Neural progenitor cell (in vitro differentiated cells): ENCODE measurements at regions not wholly inside any gene's neighbourhood (a gene's known extent, or its start where the extent isn't known, plus 50 kb on each side); places are given as distances from the start of the nearest gene placed in this dataset.

Experiments
- DNase-seq: peaks from one replicate; pipeline ENCODE4 v3.0.0-alpha.2; 2016; ENCODE audit warnings: low spot score
- H2AFZ ChIP-seq: fragments of 200-600 bp; sonication (generic); replicated peaks from 2 replicates; pipeline ENCODE4 v1.6.1; 2016; ENCODE audit warnings: antibody characterized with exemption
- H3F3A ChIP-seq: fragments of 200-600 bp; sonication (generic); 2 replicates; pipeline ENCODE4 v1.6.1; 2016; ENCODE audit warnings: antibody characterized with exemption, low read depth
- H3K27ac ChIP-seq: fragments of 200-600 bp; sonication (generic); 2 replicates; pipeline ENCODE4 v1.5.1; 2016; ENCODE audit warnings: mild to moderate bottlenecking
- H3K27me3 ChIP-seq: fragments of 200-600 bp; sonication (generic); 2 replicates; pipeline ENCODE4 v1.6.1; 2016; ENCODE audit warnings: mild to moderate bottlenecking, moderate library complexity
- H3K36me3 ChIP-seq: fragments of 200-600 bp; sonication (generic); 2 replicates; pipeline ENCODE4 v1.5.1; 2016
- H3K4me1 ChIP-seq: fragments of 200-600 bp; sonication (generic); 2 replicates; pipeline ENCODE4 v1.6.1; 2016; ENCODE audit warnings: mixed run types
- H3K4me2 ChIP-seq: fragments of 200-600 bp; sonication (generic); 2 replicates; pipeline ENCODE4 v1.6.1; 2016
- H3K4me3 ChIP-seq: fragments of 200-600 bp; sonication (generic); 2 replicates; pipeline ENCODE4 v1.5.1; 2016
- H3K79me2 ChIP-seq: fragments of 200-600 bp; sonication (generic); 2 replicates; pipeline ENCODE4 v1.6.1; 2016; ENCODE audit warnings: low read depth
- H3K9ac ChIP-seq: fragments of 200-600 bp; sonication (generic); 2 replicates; pipeline ENCODE4 v1.6.1; 2016
- H3K9me3 ChIP-seq: fragments of 200-600 bp; sonication (generic); 2 replicates; pipeline ENCODE4 v1.5.1; 2016; ENCODE audit warnings: low read depth
- H4K20me1 ChIP-seq: fragments of 200-600 bp; sonication (generic); 2 replicates; pipeline ENCODE4 v1.6.1; 2016; ENCODE audit warnings: low read depth
- H3K27ac Mint-ChIP-seq: 3 replicates; pipeline ENCODE4 v1.8.0; 2021; ENCODE audit warnings: mixed read lengths
- H3K27me3 Mint-ChIP-seq: 2 replicates; pipeline ENCODE4 v1.8.0; 2022; ENCODE audit warnings: low read depth, mild to moderate bottlenecking, inconsistent platforms, moderate library complexity, mixed read lengths; ENCODE audit not compliant: insufficient read depth
- H3K36me3 Mint-ChIP-seq: 3 replicates; pipeline ENCODE4 v1.8.0; 2021; ENCODE audit warnings: mixed read lengths
- H3K4me1 Mint-ChIP-seq: 3 replicates; pipeline ENCODE4 v1.8.0; 2021; ENCODE audit warnings: mixed read lengths
- H3K4me3 Mint-ChIP-seq: 3 replicates; pipeline ENCODE4 v1.8.0; 2021; ENCODE audit warnings: mild to moderate bottlenecking, moderate library complexity, mixed read lengths
- H3K9me3 Mint-ChIP-seq: 3 replicates; pipeline ENCODE4 v1.8.0; 2020; ENCODE audit warnings: mixed read lengths
- EZH2 ChIP-seq: fragments of 200-600 bp; sonication (generic); IDR thresholded peaks from 2 replicates; pipeline ENCODE4 v1.6.1; 2017; ENCODE audit warnings: antibody characterized with exemption, mild to moderate bottlenecking, moderate library complexity
- EZH2phosphoT487 ChIP-seq: fragments of 200-600 bp; sonication (generic); IDR thresholded peaks from 2 replicates; pipeline ENCODE4 v1.6.1; 2017; ENCODE audit warnings: antibody characterized with exemption
- TF ChIP-seq, protein P1 (sequence below): fragments of 200-600 bp; sonication (generic); IDR thresholded peaks from 2 replicates; pipeline ENCODE4 v1.5.1; 2017; ENCODE audit warnings: antibody characterized with exemption, mild to moderate bottlenecking

- peaks cover 6% of the 10 kb centered on the region for H3K9me3 Mint-ChIP-seq
- no peak overlapping the region for H2AFZ ChIP-seq
- no peak overlapping the region for H3K9ac ChIP-seq
- TF ChIP-seq EZH2phosphoT487 (no peak), EZH2 (no peak)
- TF ChIP-seq, protein P1, sequence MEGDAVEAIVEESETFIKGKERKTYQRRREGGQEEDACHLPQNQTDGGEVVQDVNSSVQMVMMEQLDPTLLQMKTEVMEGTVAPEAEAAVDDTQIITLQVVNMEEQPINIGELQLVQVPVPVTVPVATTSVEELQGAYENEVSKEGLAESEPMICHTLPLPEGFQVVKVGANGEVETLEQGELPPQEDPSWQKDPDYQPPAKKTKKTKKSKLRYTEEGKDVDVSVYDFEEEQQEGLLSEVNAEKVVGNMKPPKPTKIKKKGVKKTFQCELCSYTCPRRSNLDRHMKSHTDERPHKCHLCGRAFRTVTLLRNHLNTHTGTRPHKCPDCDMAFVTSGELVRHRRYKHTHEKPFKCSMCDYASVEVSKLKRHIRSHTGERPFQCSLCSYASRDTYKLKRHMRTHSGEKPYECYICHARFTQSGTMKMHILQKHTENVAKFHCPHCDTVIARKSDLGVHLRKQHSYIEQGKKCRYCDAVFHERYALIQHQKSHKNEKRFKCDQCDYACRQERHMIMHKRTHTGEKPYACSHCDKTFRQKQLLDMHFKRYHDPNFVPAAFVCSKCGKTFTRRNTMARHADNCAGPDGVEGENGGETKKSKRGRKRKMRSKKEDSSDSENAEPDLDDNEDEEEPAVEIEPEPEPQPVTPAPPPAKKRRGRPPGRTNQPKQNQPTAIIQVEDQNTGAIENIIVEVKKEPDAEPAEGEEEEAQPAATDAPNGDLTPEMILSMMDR, result no peak
- no peak overlapping the region for H3K4me3 ChIP-seq
- H3K27ac Mint-ChIP-seq, result no peak overlapping the region
- H3K27me3 ChIP-seq, result no peaks in the 10 kb centered on the region
- no peaks in the 10 kb centered on the region for H3K4me1 ChIP-seq
- peaks cover 5% of the 10 kb centered on the region for H3K27me3 Mint-ChIP-seq
- DNase-seq, result no peak
- no peaks in the 10 kb centered on the region for H3K79me2 ChIP-seq
- H3F3A ChIP-seq, result no peaks in the 10 kb centered on the region
- no peaks in the 10 kb centered on the region for H4K20me1 ChIP-seq
- no peaks in the 10 kb centered on the region for H3K36me3 ChIP-seq
- no peaks in the 10 kb centered on the region for H3K9me3 ChIP-seq
- H3K4me1 Mint-ChIP-seq, result peaks cover 5% of the 10 kb centered on the region
- peaks cover 7% of the 10 kb centered on the region for H3K36me3 Mint-ChIP-seq
- no peak overlapping the region for H3K4me2 ChIP-seq
- H3K4me3 Mint-ChIP-seq, result no peak overlapping the region
- H3K27ac ChIP-seq, result no peak overlapping the region
Measured at GRCh38 chr6:147625946-147626345, 117.5 kb downstream of the SAMD5 start.

DNA sequence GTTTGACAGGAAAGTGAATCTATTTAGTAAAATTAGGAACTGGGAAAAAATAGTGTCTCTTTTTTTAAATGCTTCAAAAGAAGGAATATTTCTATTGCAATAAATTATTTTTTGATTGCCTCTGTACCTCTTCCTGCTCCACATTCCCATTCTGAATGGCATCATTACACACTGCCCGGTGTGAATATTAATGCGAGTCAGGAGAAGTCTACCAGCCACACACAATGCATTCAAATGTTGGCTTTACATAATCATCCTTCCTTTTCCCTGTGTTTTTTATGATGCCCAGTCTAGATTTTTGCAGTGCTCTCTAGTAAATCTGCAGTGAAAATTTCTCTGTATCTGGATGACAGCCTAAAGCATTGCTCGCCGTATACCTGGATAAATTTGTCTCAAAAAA, 118.9 kb downstream of the SAMD5 start:
- Histone ChIP-seq H3K27me3 (no peaks in the 10 kb centered on the region), H3K79me2 (no peaks in the 10 kb centered on the region), H3F3A (no peaks in the 10 kb centered on the region), H3K4me2 (no peak overlapping the region), H3K36me3 (no peaks in the 10 kb centered on the region), H3K4me3 (no peak overlapping the region), H3K9me3 (no peaks in the 10 kb centered on the region), H2AFZ (no peak overlapping the region), H3K9ac (no peak overlapping the region), H4K20me1 (no peaks in the 10 kb centered on the region), H3K27ac (no peak overlapping the region), H3K4me1 (no peaks in the 10 kb centered on the region)
- H3K4me3 Mint-ChIP-seq, result no peak overlapping the region
- peaks cover 5% of the 10 kb centered on the region for H3K27me3 Mint-ChIP-seq
- no peak overlapping the region for H3K27ac Mint-ChIP-seq
- H3K9me3 Mint-ChIP-seq, result peaks cover 6% of the 10 kb centered on the region
- TF ChIP-seq, protein P1, result no peak
- TF ChIP-seq EZH2phosphoT487 (no peak), EZH2 (no peak)
- no peak for DNase-seq
- peaks cover 12% of the 10 kb centered on the region for H3K36me3 Mint-ChIP-seq
- H3K4me1 Mint-ChIP-seq, result peaks cover 5% of the 10 kb centered on the region

DNA sequence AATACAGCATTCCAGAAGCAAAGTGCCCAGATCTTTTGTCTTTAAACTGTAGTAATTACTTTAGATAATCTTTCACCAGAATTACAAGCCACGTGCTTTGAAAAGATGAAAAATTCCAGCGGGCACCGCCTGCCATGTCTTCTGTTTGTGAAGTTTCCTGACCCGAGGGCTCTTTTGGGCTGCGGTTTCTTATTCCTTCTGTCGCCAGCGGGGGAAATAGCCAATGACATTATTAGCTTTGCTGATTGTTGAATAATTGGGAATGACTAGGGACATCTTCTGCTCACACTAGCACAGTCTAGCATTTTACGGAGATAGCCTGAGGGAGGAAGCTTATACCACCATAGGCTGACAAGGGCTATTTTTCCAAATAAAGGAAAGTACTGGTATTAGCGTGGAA, 124.7 kb downstream of the SAMD5 start:
- TF ChIP-seq EZH2phosphoT487, result no peak
- no peak for TF ChIP-seq EZH2
- TF ChIP-seq, protein P1, result no peak
- Mint-ChIP-seq H3K36me3 (peaks cover 10% of the 10 kb centered on the region), H3K27ac (no peak overlapping the region), H3K27me3 (peaks cover 10% of the 10 kb centered on the region), H3K4me3 (no peak overlapping the region), H3K4me1 (peaks cover 3% of the 10 kb centered on the region), H3K9me3 (peaks cover 17% of the 10 kb centered on the region)
- H3K9ac ChIP-seq, result no peak overlapping the region
- H2AFZ ChIP-seq, result no peak overlapping the region
- DNase-seq, result no peak
- no peak overlapping the region for H3K4me3 ChIP-seq
- H3K27me3 ChIP-seq, result no peaks in the 10 kb centered on the region
- no peaks in the 10 kb centered on the region for H3K36me3 ChIP-seq
- H3K79me2 ChIP-seq, result no peaks in the 10 kb centered on the region
- no peaks in the 10 kb centered on the region for H4K20me1 ChIP-seq
- peaks cover 4% of the 10 kb centered on the region for H3K9me3 ChIP-seq
- H3K4me1 ChIP-seq, result no peaks in the 10 kb centered on the region
- no peak overlapping the region for H3K27ac ChIP-seq
- H3K4me2 ChIP-seq, result no peak overlapping the region
- no peaks in the 10 kb centered on the region for H3F3A ChIP-seq
